T-helper 2 cell treated with Interferon-gamma antibody and Interleukin-4, amounts not matched to agents 5 μg/mL and 100 μg/mL, for 36 hours (primary cell): ENCODE measurements at regions not wholly inside any gene's neighbourhood (a gene's known extent, or its start where the extent isn't known, plus 50 kb on each side); places are given as distances from the start of the nearest gene placed in this dataset.
"Not testable (repeated sequence)": the region's sequence is repeated elsewhere in the genome, so short reads cannot be mapped to it uniquely, and the experiment has no call there.

Source experiments
- DNase-seq: peaks from one replicate; pipeline ENCODE4 v3.0.0; 2021; ENCODE audit warnings: low spot score
- H3K27ac Mint-ChIP-seq: one replicate; pipeline ENCODE4 v1.8.0; 2021; ENCODE audit warnings: mild to moderate bottlenecking, mixed read lengths
- H3K27me3 Mint-ChIP-seq: one replicate; pipeline ENCODE4 v1.8.0; 2021; ENCODE audit warnings: low read depth, mixed read lengths
- H3K36me3 Mint-ChIP-seq: one replicate; pipeline ENCODE4 v1.8.0; 2021; ENCODE audit warnings: low read depth, mixed read lengths
- H3K4me1 Mint-ChIP-seq: one replicate; pipeline ENCODE4 v1.8.0; 2021; ENCODE audit warnings: low read depth, mixed read lengths
- H3K4me3 Mint-ChIP-seq: one replicate; pipeline ENCODE4 v1.8.0; 2022; ENCODE audit warnings: mild to moderate bottlenecking, moderate library complexity, mixed read lengths
- H3K9me3 Mint-ChIP-seq: one replicate; pipeline ENCODE4 v1.8.0; 2021; ENCODE audit warnings: mixed read lengths

GRCh38 chr21:5085456-5085855 is 5435.9 kb upstream of the TPTE start:
- H3K4me3 Mint-ChIP-seq, H3K27ac Mint-ChIP-seq, DNase-seq, H3K27me3 Mint-ChIP-seq, H3K9me3 Mint-ChIP-seq, H3K4me1 Mint-ChIP-seq, H3K36me3 Mint-ChIP-seq: not testable (repeated sequence)

- H3K27ac Mint-ChIP-seq, H3K36me3 Mint-ChIP-seq, H3K4me3 Mint-ChIP-seq, H3K27me3 Mint-ChIP-seq, H3K9me3 Mint-ChIP-seq, DNase-seq, H3K4me1 Mint-ChIP-seq: not testable (repeated sequence)
Measured at GRCh38 chr21:5086416-5086815, 5435.0 kb upstream of the TPTE start.

- H3K27ac Mint-ChIP-seq, DNase-seq, H3K36me3 Mint-ChIP-seq, H3K4me3 Mint-ChIP-seq, H3K4me1 Mint-ChIP-seq, H3K27me3 Mint-ChIP-seq, H3K9me3 Mint-ChIP-seq: not testable (repeated sequence)
Measured at GRCh38 chr21:5088820-5089219, 5432.6 kb upstream of the TPTE start.

GRCh38 chr21:5089399-5090089 is 5431.8 kb upstream of the TPTE start:
- not testable (repeated sequence) for DNase-seq, H3K27me3 Mint-ChIP-seq, H3K27ac Mint-ChIP-seq, H3K4me1 Mint-ChIP-seq, H3K4me3 Mint-ChIP-seq, H3K9me3 Mint-ChIP-seq, H3K36me3 Mint-ChIP-seq

GRCh38 chr21:5090132-5091079 is 5431.0 kb upstream of the TPTE start:
- H3K4me3 Mint-ChIP-seq, DNase-seq, H3K27me3 Mint-ChIP-seq, H3K9me3 Mint-ChIP-seq, H3K27ac Mint-ChIP-seq, H3K4me1 Mint-ChIP-seq, H3K36me3 Mint-ChIP-seq: not testable (repeated sequence)

GRCh38 chr21:5091274-5091673 is 5430.1 kb upstream of the TPTE start:
- H3K4me1 Mint-ChIP-seq, H3K27ac Mint-ChIP-seq, H3K9me3 Mint-ChIP-seq, DNase-seq, H3K36me3 Mint-ChIP-seq, H3K4me3 Mint-ChIP-seq, H3K27me3 Mint-ChIP-seq: not testable (repeated sequence)

- not testable (repeated sequence) for H3K27ac Mint-ChIP-seq, H3K27me3 Mint-ChIP-seq, H3K4me3 Mint-ChIP-seq, H3K4me1 Mint-ChIP-seq, H3K36me3 Mint-ChIP-seq, DNase-seq, H3K9me3 Mint-ChIP-seq
Measured at GRCh38 chr21:5095628-5096027, 5425.8 kb upstream of the TPTE start.

- H3K36me3 Mint-ChIP-seq, H3K4me3 Mint-ChIP-seq, H3K4me1 Mint-ChIP-seq, H3K27ac Mint-ChIP-seq, H3K27me3 Mint-ChIP-seq, H3K9me3 Mint-ChIP-seq, DNase-seq: not testable (repeated sequence)
Measured at GRCh38 chr21:5098010-5098743, 5423.2 kb upstream of the TPTE start.

GRCh38 chr21:5100604-5101174 is 5420.7 kb upstream of the TPTE start:
- not testable (repeated sequence) for H3K27me3 Mint-ChIP-seq, H3K27ac Mint-ChIP-seq, H3K4me3 Mint-ChIP-seq, H3K9me3 Mint-ChIP-seq, H3K4me1 Mint-ChIP-seq, H3K36me3 Mint-ChIP-seq, DNase-seq

GRCh38 chr21:5101749-5102148 is 5419.6 kb upstream of the TPTE start:
- not testable (repeated sequence) for H3K36me3 Mint-ChIP-seq, H3K27me3 Mint-ChIP-seq, H3K4me1 Mint-ChIP-seq, H3K9me3 Mint-ChIP-seq
- DNase-seq, result peak; percentile 72
- Mint-ChIP-seq H3K4me3 (peak overlapping the region; percentile 73), H3K27ac (peak overlapping the region; percentile 87)

GRCh38 chr21:5103880-5104561 is 5417.4 kb upstream of the TPTE start:
- not testable (repeated sequence) for H3K27me3 Mint-ChIP-seq, H3K36me3 Mint-ChIP-seq, H3K4me1 Mint-ChIP-seq, DNase-seq, H3K9me3 Mint-ChIP-seq
- H3K4me3 Mint-ChIP-seq, result peak overlapping the region; percentile 78
- H3K27ac Mint-ChIP-seq, result peak overlapping the region; percentile 95

- H3K27me3 Mint-ChIP-seq, DNase-seq, H3K9me3 Mint-ChIP-seq, H3K36me3 Mint-ChIP-seq, H3K4me1 Mint-ChIP-seq, H3K27ac Mint-ChIP-seq: not testable (repeated sequence)
- H3K4me3 Mint-ChIP-seq, result peak overlapping the region; percentile 78
Measured at GRCh38 chr21:5104562-5104928, 5416.8 kb upstream of the TPTE start.

GRCh38 chr21:5105939-5106708 is 5415.3 kb upstream of the TPTE start:
- peak; percentile 71 for DNase-seq
- not testable (repeated sequence) for H3K27ac Mint-ChIP-seq, H3K27me3 Mint-ChIP-seq, H3K4me1 Mint-ChIP-seq, H3K36me3 Mint-ChIP-seq, H3K4me3 Mint-ChIP-seq, H3K9me3 Mint-ChIP-seq
